ENCODE measurements at regions not wholly inside any gene's neighbourhood (a gene's known extent, or its start where the extent isn't known, plus 50 kb on each side); places are given as distances from the start of the nearest gene placed in this dataset.

GRCh38 chr5:175113947-175114346, 330.0 kb downstream of the DRD1 start:
- TF ChIP-seq CTCF (conservative IDR thresholded peaks at IDR 0.05; ENCODE audit: low read length) (no peak), EZH2phosphoT487 (IDR thresholded peaks at IDR 0.05; ENCODE audit: borderline replicate concordance, low read depth, low read length) (no peak)
